ENCODE measurements at regions not wholly inside any gene's neighbourhood (a gene's known extent, or its start where the extent isn't known, plus 50 kb on each side); places are given as distances from the start of the nearest gene placed in this dataset.
"Not testable (repeated sequence)": the region's sequence is repeated elsewhere in the genome, so short reads cannot be mapped to it uniquely, and the experiment has no call there.

DNA sequence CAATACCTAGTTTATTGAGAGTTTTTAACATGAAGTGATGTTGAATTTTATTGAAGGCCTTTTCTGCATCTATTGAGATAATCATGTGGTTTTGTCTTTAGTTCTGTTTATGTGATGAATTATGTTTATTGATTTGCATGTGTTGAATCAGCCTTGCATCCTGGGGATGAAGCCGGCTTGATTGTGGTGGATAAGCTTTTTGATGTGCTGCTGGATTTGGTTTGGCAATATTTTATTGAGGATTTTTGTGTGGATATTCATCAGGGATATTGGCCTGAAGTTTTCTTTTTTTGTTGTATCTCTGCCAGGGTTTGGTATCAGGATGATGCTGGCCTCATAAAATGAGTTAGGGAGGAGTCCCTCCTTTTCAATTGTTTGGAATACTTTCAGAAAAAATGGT is 91.2 kb downstream of the ADAMTS15 start:
- not testable (repeated sequence) for TF ChIP-seq ZFX (IDR thresholded peaks at IDR 0.05); CTCF (conservative IDR thresholded peaks at IDR 0.05)

Data from C4-2B (cell line).